HL-60 (cell line): ENCODE measurements at regions not wholly inside any gene's neighbourhood (a gene's known extent, or its start where the extent isn't known, plus 50 kb on each side); places are given as distances from the start of the nearest gene placed in this dataset.

Source experiments
- POLR2AphosphoS5 ChIP-seq: IDR thresholded peaks from 2 replicates; pipeline ENCODE4 v1.6.1; 2012; ENCODE audit warnings: low read depth
- SPI1 ChIP-seq: IDR thresholded peaks from 2 replicates; pipeline ENCODE4 v1.6.1; 2012; ENCODE audit warnings: low read depth, mild to moderate bottlenecking, borderline replicate concordance
- TF ChIP-seq, protein P1 (sequence below): IDR thresholded peaks from one replicate; pipeline ENCODE4 v1.5.1; 2011; ENCODE audit warnings: low read length, control low read depth, inconsistent platforms; ENCODE audit not compliant: insufficient read depth

DNA sequence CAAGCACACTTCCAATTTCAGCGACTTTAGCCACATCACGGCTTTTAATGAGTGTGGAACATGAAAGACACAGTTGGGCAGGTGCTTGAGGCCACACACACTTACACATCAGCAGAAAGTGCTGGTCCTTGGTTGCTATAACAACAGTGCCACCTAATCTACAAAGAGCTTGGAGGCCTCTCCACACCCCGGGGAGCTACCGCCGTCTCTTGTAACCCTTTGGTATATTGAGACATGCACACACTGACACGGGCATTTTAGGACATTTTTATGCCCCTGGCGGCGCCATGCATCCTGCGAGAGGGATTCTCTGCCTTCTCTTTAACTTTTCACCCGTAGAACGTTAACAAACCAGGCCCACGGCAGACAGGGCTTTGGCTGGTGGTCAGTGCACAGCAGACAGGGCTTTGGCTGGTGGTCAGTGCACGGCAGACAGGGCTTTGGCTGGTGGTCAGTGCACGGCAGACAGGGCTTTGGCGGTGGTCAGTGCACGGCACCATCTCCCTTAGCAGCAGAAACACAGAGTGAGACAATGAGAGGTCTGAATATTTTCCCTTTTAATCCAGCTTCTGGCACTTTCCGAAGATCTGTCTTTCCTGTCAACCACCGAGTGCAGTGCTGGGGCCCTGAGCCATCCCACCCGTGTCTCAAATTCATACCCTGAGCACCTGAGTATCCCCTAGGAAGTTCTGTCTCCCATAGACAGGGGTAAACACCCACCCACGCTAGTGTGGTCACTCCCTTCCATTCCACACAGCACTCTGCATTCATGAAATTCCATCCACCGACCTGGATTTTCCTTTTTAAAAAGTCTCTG is 116.6 kb upstream of the RPS6KA2 start:
- TF ChIP-seq, protein P1, sequence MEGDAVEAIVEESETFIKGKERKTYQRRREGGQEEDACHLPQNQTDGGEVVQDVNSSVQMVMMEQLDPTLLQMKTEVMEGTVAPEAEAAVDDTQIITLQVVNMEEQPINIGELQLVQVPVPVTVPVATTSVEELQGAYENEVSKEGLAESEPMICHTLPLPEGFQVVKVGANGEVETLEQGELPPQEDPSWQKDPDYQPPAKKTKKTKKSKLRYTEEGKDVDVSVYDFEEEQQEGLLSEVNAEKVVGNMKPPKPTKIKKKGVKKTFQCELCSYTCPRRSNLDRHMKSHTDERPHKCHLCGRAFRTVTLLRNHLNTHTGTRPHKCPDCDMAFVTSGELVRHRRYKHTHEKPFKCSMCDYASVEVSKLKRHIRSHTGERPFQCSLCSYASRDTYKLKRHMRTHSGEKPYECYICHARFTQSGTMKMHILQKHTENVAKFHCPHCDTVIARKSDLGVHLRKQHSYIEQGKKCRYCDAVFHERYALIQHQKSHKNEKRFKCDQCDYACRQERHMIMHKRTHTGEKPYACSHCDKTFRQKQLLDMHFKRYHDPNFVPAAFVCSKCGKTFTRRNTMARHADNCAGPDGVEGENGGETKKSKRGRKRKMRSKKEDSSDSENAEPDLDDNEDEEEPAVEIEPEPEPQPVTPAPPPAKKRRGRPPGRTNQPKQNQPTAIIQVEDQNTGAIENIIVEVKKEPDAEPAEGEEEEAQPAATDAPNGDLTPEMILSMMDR: no peak
- TF ChIP-seq POLR2AphosphoS5 (no peak), SPI1 (no peak)
